OCI-LY1 (cell line): ENCODE measurements at regions not wholly inside any gene's neighbourhood (a gene's known extent, or its start where the extent isn't known, plus 50 kb on each side); places are given as distances from the start of the nearest gene placed in this dataset.

Source experiments
- H2AFZ ChIP-seq: fragments of 200-600 bp; sonication (generic), shearing (Covaris generic); 2 replicates; pipeline ENCODE4 v1.6.0; 2014; ENCODE audit warnings: antibody characterized with exemption, mild to moderate bottlenecking, low read length
- H3F3A ChIP-seq: fragments of 200-600 bp; sonication (generic), shearing (Covaris generic); 2 replicates; pipeline ENCODE4 v1.6.0; 2014; ENCODE audit warnings: mild to moderate bottlenecking, antibody characterized with exemption, low read length, moderate library complexity; ENCODE audit not compliant: insufficient read depth
- H3K27ac ChIP-seq: fragments of 200-600 bp; sonication (generic); 2 replicates; pipeline ENCODE4 v1.5.1; 2014; ENCODE audit warnings: low read length, mixed run types, mild to moderate bottlenecking, low read depth; ENCODE audit not compliant: poor library complexity, severe bottlenecking
- H3K27me3 ChIP-seq: fragments of 200-600 bp; sonication (generic); 2 replicates; pipeline ENCODE4 v1.6.0; 2014; ENCODE audit warnings: antibody characterized with exemption, mild to moderate bottlenecking, low read length, moderate library complexity; ENCODE audit not compliant: insufficient read depth
- H3K36me3 ChIP-seq: fragments of 200-600 bp; sonication (generic); 2 replicates; pipeline ENCODE4 v1.6.1; 2014; ENCODE audit warnings: mild to moderate bottlenecking, antibody characterized with exemption, low read length, moderate library complexity, mixed read lengths; ENCODE audit not compliant: insufficient read depth
- H3K4me1 ChIP-seq: fragments of 200-600 bp; sonication (generic); 2 replicates; pipeline ENCODE4 v1.5.1; 2014; ENCODE audit warnings: mild to moderate bottlenecking, low read length, moderate library complexity; ENCODE audit not compliant: insufficient read depth, severe bottlenecking
- H3K4me2 ChIP-seq: fragments of 200-600 bp; sonication (generic), shearing (Covaris generic); 2 replicates; pipeline ENCODE4 v1.6.1; 2014; ENCODE audit warnings: low read length
- H3K4me3 ChIP-seq: fragments of 200-600 bp; sonication (generic); 2 replicates; pipeline ENCODE4 v1.5.1; 2014; ENCODE audit warnings: low read length, low read depth, mild to moderate bottlenecking, mixed read lengths; ENCODE audit not compliant: poor library complexity, severe bottlenecking
- H3K79me2 ChIP-seq: fragments of 200-600 bp; shearing (Covaris generic); 2 replicates; pipeline ENCODE4 v1.6.1; 2016; ENCODE audit warnings: mixed run types, low read length, mixed read lengths; ENCODE audit not compliant: insufficient read depth
- H3K9ac ChIP-seq: fragments of 200-600 bp; sonication (generic), shearing (Covaris generic); 2 replicates; pipeline ENCODE4 v1.6.1; 2014; ENCODE audit warnings: mild to moderate bottlenecking, low read length, mixed read lengths
- H3K9me2 ChIP-seq: fragments of 200-600 bp; sonication (generic), shearing (Covaris generic); 2 replicates; pipeline ENCODE4 v1.6.1; 2014; ENCODE audit warnings: low read depth, mild to moderate bottlenecking, low read length, mixed read lengths
- H3K9me3 ChIP-seq: fragments of 200-600 bp; shearing (Covaris generic); 2 replicates; pipeline ENCODE4 v1.6.1; 2014; ENCODE audit warnings: low read length, mixed read lengths
- H4K20me1 ChIP-seq: fragments of 200-600 bp; sonication (generic), shearing (Covaris generic); 2 replicates; pipeline ENCODE4 v1.6.0; 2016; ENCODE audit warnings: mild to moderate bottlenecking, low read length; ENCODE audit not compliant: insufficient read depth
- EZH2 ChIP-seq: fragments of 200-600 bp; sonication (generic), shearing (Covaris generic); IDR thresholded peaks from 2 replicates; pipeline ENCODE4 v1.8.0; 2017; ENCODE audit warnings: borderline replicate concordance, mixed run types, mild to moderate bottlenecking, antibody characterized with exemption, low read length, moderate library complexity, mixed read lengths
- TF ChIP-seq, protein P1 (sequence below): fragments of 200-600 bp; sonication (generic), shearing (Covaris generic); IDR thresholded peaks from 2 replicates; pipeline ENCODE4 v1.5.1; 2017; ENCODE audit warnings: mild to moderate bottlenecking, antibody characterized with exemption, low read length, moderate library complexity, mixed read lengths

DNA sequence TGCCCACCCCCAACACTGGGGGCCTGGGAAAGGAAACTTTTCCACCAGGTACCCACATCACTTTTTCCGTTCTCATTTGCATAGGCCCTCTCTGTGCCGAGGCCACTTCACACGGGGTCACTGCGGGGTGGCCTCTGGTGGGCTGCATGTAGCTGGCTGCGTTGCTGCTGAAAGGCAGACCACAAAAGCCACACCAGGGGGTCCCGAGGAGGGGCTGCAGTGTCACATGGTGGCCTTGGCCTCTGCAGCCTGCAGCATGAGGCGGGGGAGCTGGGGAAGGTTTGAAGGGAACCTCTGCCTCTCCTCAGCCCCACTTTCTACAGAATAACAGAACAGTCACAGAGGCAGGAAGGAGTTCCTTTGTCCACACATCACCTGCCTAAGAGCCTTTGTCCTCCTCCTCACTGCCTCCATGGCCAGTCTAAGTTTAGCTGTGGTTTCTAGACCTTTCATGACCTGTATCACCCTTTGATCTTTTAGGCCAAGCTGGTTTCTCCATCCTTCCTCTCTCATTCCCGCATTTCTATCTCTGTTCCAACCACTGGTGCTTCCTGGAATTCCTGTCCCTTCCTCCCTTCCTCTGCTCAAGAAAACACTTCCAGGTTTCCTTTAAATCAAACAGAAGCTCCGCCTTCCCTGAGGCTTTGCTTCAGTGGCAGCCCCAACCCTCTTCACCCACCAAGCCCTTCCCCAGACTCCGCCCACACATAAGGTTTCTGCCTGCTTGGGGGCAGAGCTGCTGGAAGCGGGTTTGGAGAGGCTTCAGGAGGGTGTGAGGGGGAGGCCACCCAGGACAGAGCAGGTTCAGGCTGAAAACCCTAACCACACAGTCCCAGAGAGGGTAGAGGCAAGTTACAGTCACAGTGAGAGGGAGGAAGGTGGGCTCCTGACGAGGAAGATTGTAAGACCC is 150.7 kb upstream of the TLE3 start:
- Histone ChIP-seq H4K20me1 (no peaks in the 10 kb centered on the region), H3K27me3 (peaks cover 3% of the 10 kb centered on the region; the same call in 1 of the 2 replicates), H3K36me3 (no peaks in the 10 kb centered on the region), H3K4me2 (no peak overlapping the region; the same call in 1 of the 2 replicates), H3K9ac (no peak overlapping the region), H3K79me2 (no peaks in the 10 kb centered on the region), H3K9me2 (no peaks in the 10 kb centered on the region), H3K27ac (no peak overlapping the region), H3K4me3 (no peak overlapping the region), H2AFZ (no peak overlapping the region), H3F3A (no peaks in the 10 kb centered on the region), H3K4me1 (peaks cover 21% of the 10 kb centered on the region), H3K9me3 (no peaks in the 10 kb centered on the region)
- no peak for TF ChIP-seq EZH2
- TF ChIP-seq, protein P1, sequence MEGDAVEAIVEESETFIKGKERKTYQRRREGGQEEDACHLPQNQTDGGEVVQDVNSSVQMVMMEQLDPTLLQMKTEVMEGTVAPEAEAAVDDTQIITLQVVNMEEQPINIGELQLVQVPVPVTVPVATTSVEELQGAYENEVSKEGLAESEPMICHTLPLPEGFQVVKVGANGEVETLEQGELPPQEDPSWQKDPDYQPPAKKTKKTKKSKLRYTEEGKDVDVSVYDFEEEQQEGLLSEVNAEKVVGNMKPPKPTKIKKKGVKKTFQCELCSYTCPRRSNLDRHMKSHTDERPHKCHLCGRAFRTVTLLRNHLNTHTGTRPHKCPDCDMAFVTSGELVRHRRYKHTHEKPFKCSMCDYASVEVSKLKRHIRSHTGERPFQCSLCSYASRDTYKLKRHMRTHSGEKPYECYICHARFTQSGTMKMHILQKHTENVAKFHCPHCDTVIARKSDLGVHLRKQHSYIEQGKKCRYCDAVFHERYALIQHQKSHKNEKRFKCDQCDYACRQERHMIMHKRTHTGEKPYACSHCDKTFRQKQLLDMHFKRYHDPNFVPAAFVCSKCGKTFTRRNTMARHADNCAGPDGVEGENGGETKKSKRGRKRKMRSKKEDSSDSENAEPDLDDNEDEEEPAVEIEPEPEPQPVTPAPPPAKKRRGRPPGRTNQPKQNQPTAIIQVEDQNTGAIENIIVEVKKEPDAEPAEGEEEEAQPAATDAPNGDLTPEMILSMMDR: no peak

DNA sequence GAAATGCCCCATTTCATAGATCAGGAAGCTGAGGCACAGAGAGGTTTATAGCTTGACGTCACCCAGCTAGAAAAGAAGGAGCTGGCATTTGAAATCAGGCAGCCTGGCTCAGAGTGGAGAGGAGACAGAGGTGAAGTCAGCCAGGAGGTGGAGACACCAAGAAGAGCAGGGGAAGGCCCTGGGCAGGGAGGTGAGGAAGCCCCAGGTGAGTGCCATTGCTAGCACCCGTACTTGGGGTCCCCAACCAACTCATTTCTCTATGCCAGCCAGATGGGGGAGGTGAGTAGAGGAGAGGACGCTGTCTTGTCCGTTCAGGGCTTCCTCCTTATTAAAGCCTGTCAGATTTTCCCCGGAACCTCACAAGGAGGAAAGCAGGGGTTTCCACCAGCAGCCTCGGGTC is 149.6 kb upstream of the TLE3 start:
- Histone ChIP-seq H2AFZ (no peak overlapping the region), H3K27me3 (no peaks in the 10 kb centered on the region; the same call in 1 of the 2 replicates), H3F3A (no peaks in the 10 kb centered on the region), H4K20me1 (no peaks in the 10 kb centered on the region), H3K27ac (no peak overlapping the region), H3K36me3 (no peaks in the 10 kb centered on the region), H3K79me2 (no peaks in the 10 kb centered on the region), H3K4me1 (peaks cover 21% of the 10 kb centered on the region), H3K4me2 (no peak overlapping the region), H3K9me2 (no peaks in the 10 kb centered on the region), H3K4me3 (no peak overlapping the region), H3K9me3 (no peaks in the 10 kb centered on the region), H3K9ac (no peak overlapping the region)
- no peak for TF ChIP-seq EZH2
- TF ChIP-seq, protein P1: no peak

DNA sequence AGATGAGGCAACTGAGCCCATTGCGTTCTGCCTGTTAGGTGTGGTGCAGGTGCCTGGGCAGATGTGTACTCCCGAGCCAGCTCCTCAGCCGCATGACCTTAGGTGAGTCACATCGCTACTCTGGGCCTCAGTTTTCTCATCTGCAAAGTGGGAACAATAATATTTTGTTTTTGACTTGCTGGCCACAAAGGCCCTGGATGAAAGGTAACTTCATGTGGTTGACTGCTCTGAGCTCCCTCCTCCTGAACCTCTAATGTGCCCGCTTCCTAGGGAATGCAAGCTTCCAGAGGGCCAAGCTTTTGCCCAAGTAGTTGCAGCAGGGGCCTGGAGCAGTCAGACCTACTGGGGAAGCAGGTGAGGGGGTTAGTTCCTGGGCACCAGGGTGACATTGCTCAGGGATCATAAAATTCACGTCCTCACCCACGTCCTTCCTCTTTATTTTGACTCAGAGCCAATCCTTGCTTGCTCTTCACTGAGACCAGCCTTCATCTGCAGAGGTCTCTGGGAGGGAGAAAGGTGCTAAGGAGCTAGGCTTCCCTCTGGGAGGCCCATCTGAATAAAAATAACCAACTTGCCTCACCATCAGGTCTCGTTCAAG is 149.0 kb upstream of the TLE3 start:
- no peaks in the 10 kb centered on the region for H3F3A ChIP-seq
- no peaks in the 10 kb centered on the region for H4K20me1 ChIP-seq
- no peaks in the 10 kb centered on the region for H3K79me2 ChIP-seq
- TF ChIP-seq EZH2: no peak
- TF ChIP-seq, protein P1: no peak
- no peak overlapping the region for H3K4me3 ChIP-seq
- no peaks in the 10 kb centered on the region for H3K36me3 ChIP-seq
- H2AFZ ChIP-seq: no peak overlapping the region
- H3K9ac ChIP-seq: no peak overlapping the region
- H3K4me1 ChIP-seq: peaks cover 21% of the 10 kb centered on the region
- H3K27me3 ChIP-seq: no peaks in the 10 kb centered on the region; the same call in 1 of the 2 replicates
- H3K27ac ChIP-seq: no peak overlapping the region
- no peak overlapping the region for H3K4me2 ChIP-seq
- H3K9me2 ChIP-seq: no peaks in the 10 kb centered on the region
- H3K9me3 ChIP-seq: no peaks in the 10 kb centered on the region
